ENCODE measurements at regions not wholly inside any gene's neighbourhood (a gene's known extent, or its start where the extent isn't known, plus 50 kb on each side); places are given as distances from the start of the nearest gene placed in this dataset.
A peak's percentile ranks its signal among the peaks of the same experiment; 100 is the strongest.

DNA sequence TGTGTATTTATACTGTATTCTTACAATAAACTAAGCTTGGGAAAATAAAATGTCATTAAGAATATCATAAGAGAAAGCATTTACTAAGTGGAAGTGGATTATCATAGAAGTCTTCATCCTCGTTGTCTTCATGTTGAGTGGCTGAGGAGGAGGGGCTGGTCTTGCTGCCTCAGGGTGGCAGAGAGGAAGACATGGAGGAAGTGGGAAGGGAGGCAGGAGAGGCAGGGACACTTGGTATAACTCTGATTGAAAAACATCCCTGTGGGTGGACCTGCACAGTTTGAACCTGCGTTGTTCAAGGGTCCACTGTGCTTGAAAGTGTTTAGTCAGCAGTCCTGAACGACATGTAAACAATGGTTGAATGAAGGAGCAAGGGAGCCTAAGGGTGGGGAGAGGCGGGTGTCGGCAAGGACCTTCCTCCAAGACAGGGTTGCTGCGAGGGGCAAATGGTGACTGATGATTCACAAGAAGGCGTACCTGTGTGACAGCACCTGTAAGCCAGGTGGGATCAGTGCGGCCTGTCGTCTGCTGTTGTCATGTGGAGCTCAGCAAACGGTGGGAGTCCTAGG lies 103.8 kb upstream of the KLF13 start:
- intact Hi-C loops (cut with micrococcal nuclease; ENCODE audit: unreplicated experiment) (no loop called here), in situ Hi-C loops (cut with MboI) (no loop called here)
- SMC1A ChIA-PET (ENCODE audit: uncharacterized antibody, unreplicated experiment) = interaction anchor here (1.0 kb wide), 1 partner anchor 11 kb away, joined by 3 read pairs; no protein-coding TSS in a partner anchor
- BruUV-seq (replicated peaks) = no TSS peak
- Histone ChIP-seq H3K4me3 (no peak overlapping the region), H3K27me3 (replicated peaks in 1 of 2; ENCODE audit: control insufficient read depth in 2 of 2, insufficient read depth in 2 of 2, low read length in 1 of 2) (no peaks in the 10 kb centered on the region), H3K9me3 (replicated peaks; ENCODE audit: control insufficient read depth, insufficient read depth, low read length) (no peaks in the 10 kb centered on the region), H4K20me1 (ENCODE audit: control insufficient read depth, insufficient read depth) (no peaks in the 10 kb centered on the region), H3K27ac (ENCODE audit: control insufficient read depth, insufficient read depth) (no peak overlapping the region), H3K4me2 (ENCODE audit: control insufficient read depth, insufficient read depth) (no peak overlapping the region), H3K79me2 (ENCODE audit: control insufficient read depth, insufficient read depth, low read length) (peaks cover 23% of the 10 kb centered on the region), H3K9ac (ENCODE audit: control insufficient read depth, insufficient read depth, low read length) (no peak overlapping the region), H3K4me1 (ENCODE audit: control insufficient read depth, insufficient read depth, low read length) (peaks cover 12% of the 10 kb centered on the region), H2AFZ (ENCODE audit: control insufficient read depth, low read depth, low read length) (no peak overlapping the region), H3K36me3 (ENCODE audit: control insufficient read depth in 2 of 2, insufficient read depth in 2 of 2, low read length in 1 of 2) (peaks cover 0 to 7% of the 10 kb centered on the region in 2 experiments; a peak in 2 of 4 replicates)
- TF ChIP-seq PAX8 (IDR thresholded peaks at IDR 0.05) (no peak), SREBF2 (IDR thresholded peaks at IDR 0.05; ENCODE audit: low read length) (no peak)
- no peak for FAIRE-seq
- RAD21 ChIA-PET (ENCODE audit: unreplicated experiment) = interaction anchor here (1.0 kb wide), 1 partner anchor 41 kb away, joined by 3 read pairs; no protein-coding TSS in a partner anchor
- CTCF ChIA-PET = interaction anchor here (1.1 kb wide), 1 partner anchor 22 kb away, joined by 3 read pairs; no protein-coding TSS in a partner anchor
- no peak for DNase-seq (ENCODE audit: low read depth, low spot score)
- ATAC-seq = no peak
- POLR2A ChIA-PET = interaction anchor here (0.6 kb wide), 1 partner anchor 73 kb away, joined by 3 read pairs; no protein-coding TSS in a partner anchor
- 80% methylated on average over 10 of the region's 10 CpGs for WGBS (ENCODE audit: insufficient coverage, insufficient replicate concordance, low lambda C conversion rate, missing lambda C conversion rate)

DNA sequence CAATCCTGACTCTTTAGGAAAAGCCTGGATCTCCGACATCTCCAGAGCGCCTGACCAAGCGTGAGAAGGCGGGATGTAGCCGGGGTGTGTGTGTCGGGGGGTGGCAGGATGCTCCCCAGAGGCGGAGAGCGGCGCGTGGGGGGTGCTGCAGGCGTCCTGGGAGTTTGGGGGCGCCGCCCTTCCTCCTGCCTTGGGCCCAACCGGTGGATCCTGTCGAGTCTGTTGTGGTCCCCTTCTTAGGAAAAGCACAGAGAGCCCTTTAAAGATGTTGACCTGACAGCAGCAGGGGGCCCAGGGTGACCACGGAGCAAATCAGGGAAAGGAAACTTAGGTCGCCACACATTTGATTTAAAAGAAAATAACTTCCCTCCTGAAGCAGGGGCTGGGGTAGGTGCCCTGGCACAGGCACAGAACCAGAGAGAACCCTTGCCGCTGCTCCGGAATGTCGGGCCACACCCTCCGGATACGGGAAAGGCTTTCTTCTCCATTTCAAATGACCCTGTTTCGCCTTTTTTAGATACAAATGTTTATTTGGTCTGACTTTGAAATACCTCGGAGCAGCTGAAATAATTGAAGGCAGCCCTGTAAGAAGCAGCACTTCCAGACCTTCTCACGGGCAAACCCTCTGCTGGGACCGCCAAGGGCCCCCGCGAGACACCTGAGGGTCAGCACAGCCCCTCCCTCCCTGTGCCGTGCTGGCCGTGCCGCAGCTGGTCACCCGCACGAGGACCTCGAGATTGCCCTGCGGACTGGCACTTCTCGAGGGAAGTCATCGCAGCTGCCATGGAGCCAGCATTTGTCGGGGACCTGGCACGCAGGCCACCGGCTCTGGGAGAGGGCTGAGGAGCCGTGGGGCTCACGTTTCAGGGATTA lies 102.9 kb upstream of the KLF13 start:
- Histone ChIP-seq H3K27me3 (replicated peaks in 1 of 2; ENCODE audit: control insufficient read depth in 2 of 2, insufficient read depth in 2 of 2, low read length in 1 of 2) (no peaks in the 10 kb centered on the region), H3K9ac (ENCODE audit: control insufficient read depth, insufficient read depth, low read length) (no peak overlapping the region), H3K36me3 (ENCODE audit: control insufficient read depth in 2 of 2, insufficient read depth in 2 of 2, low read length in 1 of 2) (peaks cover 0 to 7% of the 10 kb centered on the region in 2 experiments; a peak in 2 of 4 replicates), H4K20me1 (ENCODE audit: control insufficient read depth, insufficient read depth) (no peaks in the 10 kb centered on the region), H3K4me2 (ENCODE audit: control insufficient read depth, insufficient read depth) (peak overlapping the region; percentile 63), H3K4me3 (peak overlapping the region; percentile 49; the same call in 1 of the 2 replicates), H2AFZ (ENCODE audit: control insufficient read depth, low read depth, low read length) (no peak overlapping the region), H3K27ac (ENCODE audit: control insufficient read depth, insufficient read depth) (no peak overlapping the region), H3K9me3 (replicated peaks; ENCODE audit: control insufficient read depth, insufficient read depth, low read length) (no peaks in the 10 kb centered on the region), H3K4me1 (ENCODE audit: control insufficient read depth, insufficient read depth, low read length) (peaks cover 12% of the 10 kb centered on the region), H3K79me2 (ENCODE audit: control insufficient read depth, insufficient read depth, low read length) (peaks cover 31% of the 10 kb centered on the region)
- in situ Hi-C loops (cut with MboI) (no loop called here), intact Hi-C loops (cut with micrococcal nuclease; ENCODE audit: unreplicated experiment) (no loop called here)
- FAIRE-seq = no peak
- RAD21 ChIA-PET (ENCODE audit: unreplicated experiment) = interaction anchor here (0.8 to 9.7 kb wide), 5 partner anchors 41 to 235 kb away, joined by 3 to 169 read pairs (median 3); no protein-coding TSS in a partner anchor
- WGBS (ENCODE audit: insufficient coverage, insufficient replicate concordance, low lambda C conversion rate, missing lambda C conversion rate) = 73% methylated on average over 42 of the region's 42 CpGs
- DNase-seq (ENCODE audit: low read depth, low spot score) = no peak
- POLR2A ChIA-PET = interaction anchor here (0.9 kb wide), 1 partner anchor 100 kb away, joined by 6 read pairs; no protein-coding TSS in a partner anchor
- SMC1A ChIA-PET (ENCODE audit: uncharacterized antibody, unreplicated experiment) = interaction anchor here (1.0 to 8.6 kb wide), 2 partner anchors 13 to 31 kb away, joined by 3 to 95 read pairs; no protein-coding TSS in a partner anchor
- no peak; the same call in 2 of the 3 replicates for ATAC-seq
- CTCF ChIA-PET = interaction anchor here (1.0 kb wide), 1 partner anchor 212 kb away, joined by 3 read pairs; no protein-coding TSS in a partner anchor
- BruUV-seq (replicated peaks) = no TSS peak
- TF ChIP-seq POLR2A (IDR thresholded peaks at IDR 0.05; ENCODE audit: low read depth, low read length) (0 out of 2 replicates have a peak, but pooled peaks have one; percentile 1), BHLHE40 (IDR thresholded peaks at IDR 0.05; ENCODE audit: borderline replicate concordance in 1 of 2, low read depth in 2 of 2, low read length in 1 of 2) (peak in 1 of 2 experiments; percentile 18; a peak in 1 of 4 replicates), POLR2AphosphoS2 (IDR thresholded peaks at IDR 0.05; ENCODE audit: low read depth, low read length) (no peak), ZNF24 (IDR thresholded peaks at IDR 0.05) (no peak), NFXL1 (IDR thresholded peaks at IDR 0.05; ENCODE audit: borderline replicate concordance) (no peak), GABPA (IDR thresholded peaks at IDR 0.05; ENCODE audit: low read depth) (no peak)
- TF ChIP-seq, protein P1, sequence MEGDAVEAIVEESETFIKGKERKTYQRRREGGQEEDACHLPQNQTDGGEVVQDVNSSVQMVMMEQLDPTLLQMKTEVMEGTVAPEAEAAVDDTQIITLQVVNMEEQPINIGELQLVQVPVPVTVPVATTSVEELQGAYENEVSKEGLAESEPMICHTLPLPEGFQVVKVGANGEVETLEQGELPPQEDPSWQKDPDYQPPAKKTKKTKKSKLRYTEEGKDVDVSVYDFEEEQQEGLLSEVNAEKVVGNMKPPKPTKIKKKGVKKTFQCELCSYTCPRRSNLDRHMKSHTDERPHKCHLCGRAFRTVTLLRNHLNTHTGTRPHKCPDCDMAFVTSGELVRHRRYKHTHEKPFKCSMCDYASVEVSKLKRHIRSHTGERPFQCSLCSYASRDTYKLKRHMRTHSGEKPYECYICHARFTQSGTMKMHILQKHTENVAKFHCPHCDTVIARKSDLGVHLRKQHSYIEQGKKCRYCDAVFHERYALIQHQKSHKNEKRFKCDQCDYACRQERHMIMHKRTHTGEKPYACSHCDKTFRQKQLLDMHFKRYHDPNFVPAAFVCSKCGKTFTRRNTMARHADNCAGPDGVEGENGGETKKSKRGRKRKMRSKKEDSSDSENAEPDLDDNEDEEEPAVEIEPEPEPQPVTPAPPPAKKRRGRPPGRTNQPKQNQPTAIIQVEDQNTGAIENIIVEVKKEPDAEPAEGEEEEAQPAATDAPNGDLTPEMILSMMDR (IDR thresholded peaks at IDR 0.05 in 2 of 3, conservative IDR thresholded peaks at IDR 0.05 in 1 of 3; ENCODE audit: control insufficient read depth in 2 of 3, extremely low read depth in 1 of 3, insufficient read depth in 1 of 3, low read depth in 3 of 3, low read length in 3 of 3) = no peak
